ENCODE measurements at regions not wholly inside any gene's neighbourhood (a gene's known extent, or its start where the extent isn't known, plus 50 kb on each side); places are given as distances from the start of the nearest gene placed in this dataset.

- no peak for TF ChIP-seq CTCF (conservative IDR thresholded peaks at IDR 0.05; ENCODE audit: low read depth, low read length)
- no peak for TF ChIP-seq EZH2 (IDR thresholded peaks at IDR 0.05; ENCODE audit: borderline replicate concordance, low read depth, low read length, poor library complexity, severe bottlenecking)
These were observed 84.8 kb upstream of the ID2 start for GRCh38 chr2:8597094-8597493.
